ENCODE measurements at regions not wholly inside any gene's neighbourhood (a gene's known extent, or its start where the extent isn't known, plus 50 kb on each side); places are given as distances from the start of the nearest gene placed in this dataset.
A peak's percentile ranks its signal among the peaks of the same experiment; 100 is the strongest.

- DNase-seq, result no peak
Observed at GRCh38 chr1:55420026-55420425, 204.9 kb upstream of the USP24 start.

GRCh38 chr1:55418208-55419000 is 203.2 kb upstream of the USP24 start:
- DNase-seq, result no peak

GRCh38 chr1:55416164-55416842 is 201.1 kb upstream of the USP24 start:
- DNase-seq, result no peak

- peak; percentile 36 for DNase-seq
Observed at GRCh38 chr1:55413286-55413685, 198.1 kb upstream of the USP24 start.

- no peak for DNase-seq
Observed at GRCh38 chr1:55412060-55412459, 196.9 kb upstream of the USP24 start.

- DNase-seq, result no peak
Observed at GRCh38 chr1:55402671-55403464, 187.7 kb upstream of the USP24 start.

GRCh38 chr1:55402142-55402541 is 187.0 kb upstream of the USP24 start:
- DNase-seq, result no peak

GRCh38 chr1:55400508-55400907 is 185.3 kb upstream of the USP24 start:
- no peak for DNase-seq

GRCh38 chr1:55399346-55399745 is 184.2 kb upstream of the USP24 start:
- DNase-seq, result no peak

- no peak for DNase-seq
Observed at GRCh38 chr1:55396381-55396891, 181.3 kb upstream of the USP24 start.

- no peak for DNase-seq
Observed at GRCh38 chr1:55388960-55389359, 173.8 kb upstream of the USP24 start.

GRCh38 chr1:55387145-55387544 is 172.0 kb upstream of the USP24 start:
- no peak for DNase-seq

GRCh38 chr1:55386456-55386855 is 171.3 kb upstream of the USP24 start:
- no peak for DNase-seq

- DNase-seq, result no peak
Observed at GRCh38 chr1:55385402-55386018, 170.3 kb upstream of the USP24 start.

- no peak for DNase-seq
Observed at GRCh38 chr1:55384637-55385036, 169.5 kb upstream of the USP24 start.

- DNase-seq, result no peak
Observed at GRCh38 chr1:55382806-55383305, 167.7 kb upstream of the USP24 start.

- DNase-seq, result no peak
Observed at GRCh38 chr1:55381983-55382382, 166.8 kb upstream of the USP24 start.

GRCh38 chr1:55381491-55381890 is 166.3 kb upstream of the USP24 start:
- DNase-seq, result no peak

GRCh38 chr1:55380355-55380970 is 165.3 kb upstream of the USP24 start:
- DNase-seq, result no peak

- no peak for DNase-seq
Observed at GRCh38 chr1:55378582-55378981, 163.4 kb upstream of the USP24 start.

GRCh38 chr1:55376897-55377296 is 161.7 kb upstream of the USP24 start:
- DNase-seq, result no peak

- DNase-seq, result peak; percentile 41
Observed at GRCh38 chr1:55375617-55376258, 160.6 kb upstream of the USP24 start.

All from NCI-H2171 treated with DMSO at 0.1 percent for 48 hours (cell line).